ENCODE measurements at regions not wholly inside any gene's neighbourhood (a gene's known extent, or its start where the extent isn't known, plus 50 kb on each side); places are given as distances from the start of the nearest gene placed in this dataset.

DNA sequence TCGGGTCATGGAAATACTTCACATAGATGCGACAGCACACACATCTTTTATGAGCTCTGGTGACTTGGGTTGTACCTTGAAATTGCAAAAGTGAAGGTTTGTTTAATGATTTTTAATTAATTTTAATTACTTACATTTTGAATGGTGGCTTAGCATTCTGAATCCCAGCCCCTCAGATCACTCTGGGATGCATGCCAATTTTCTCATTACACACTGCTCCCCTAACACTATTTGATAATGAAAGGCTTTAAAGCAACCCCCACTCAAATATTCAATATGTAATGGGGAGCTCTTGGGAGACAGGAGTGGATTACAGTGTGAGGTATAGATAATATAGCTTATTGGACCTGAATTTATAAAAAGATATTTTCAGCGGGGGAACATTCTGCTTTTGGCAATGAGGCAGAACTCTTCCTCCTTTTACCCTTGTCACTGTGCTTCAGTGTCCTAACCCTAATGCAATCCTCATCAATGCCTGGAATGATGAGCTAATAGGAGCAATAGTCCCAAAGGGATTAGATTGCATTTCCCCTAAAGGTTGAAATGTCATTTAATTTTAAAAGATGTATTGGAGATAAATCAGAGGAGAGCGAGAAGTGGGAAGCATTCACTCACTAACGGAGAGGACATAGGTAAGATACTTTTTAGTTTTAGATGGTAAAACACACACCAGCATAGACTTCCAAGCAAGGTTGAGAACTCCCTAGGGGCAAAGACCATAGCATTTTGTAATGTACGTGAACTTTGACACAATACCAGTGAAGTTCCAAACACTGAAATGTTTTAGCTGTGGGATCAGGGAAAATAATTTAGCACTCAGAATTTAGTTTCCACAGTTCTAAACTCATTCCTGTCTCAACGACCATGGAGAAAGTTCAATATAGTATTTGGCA, 384.1 kb upstream of the PLXNA2 start:
- Histone ChIP-seq H3K27ac (no peak overlapping the region), H3K27me3 (replicated peaks; ENCODE audit: insufficient read depth) (no peaks in the 10 kb centered on the region), H3K36me3 (no peaks in the 10 kb centered on the region), H3K4me1 (ENCODE audit: control insufficient read depth in 1 of 2, low read depth in 2 of 2) (no peaks in the 10 kb centered on the region), H3K4me3 (no peak overlapping the region), H3K9me3 (no peaks in the 10 kb centered on the region)
- no peak for ATAC-seq (ENCODE audit: insufficient number of reproducible peaks, low FRiP score, low read depth)
- TF ChIP-seq, protein P1, sequence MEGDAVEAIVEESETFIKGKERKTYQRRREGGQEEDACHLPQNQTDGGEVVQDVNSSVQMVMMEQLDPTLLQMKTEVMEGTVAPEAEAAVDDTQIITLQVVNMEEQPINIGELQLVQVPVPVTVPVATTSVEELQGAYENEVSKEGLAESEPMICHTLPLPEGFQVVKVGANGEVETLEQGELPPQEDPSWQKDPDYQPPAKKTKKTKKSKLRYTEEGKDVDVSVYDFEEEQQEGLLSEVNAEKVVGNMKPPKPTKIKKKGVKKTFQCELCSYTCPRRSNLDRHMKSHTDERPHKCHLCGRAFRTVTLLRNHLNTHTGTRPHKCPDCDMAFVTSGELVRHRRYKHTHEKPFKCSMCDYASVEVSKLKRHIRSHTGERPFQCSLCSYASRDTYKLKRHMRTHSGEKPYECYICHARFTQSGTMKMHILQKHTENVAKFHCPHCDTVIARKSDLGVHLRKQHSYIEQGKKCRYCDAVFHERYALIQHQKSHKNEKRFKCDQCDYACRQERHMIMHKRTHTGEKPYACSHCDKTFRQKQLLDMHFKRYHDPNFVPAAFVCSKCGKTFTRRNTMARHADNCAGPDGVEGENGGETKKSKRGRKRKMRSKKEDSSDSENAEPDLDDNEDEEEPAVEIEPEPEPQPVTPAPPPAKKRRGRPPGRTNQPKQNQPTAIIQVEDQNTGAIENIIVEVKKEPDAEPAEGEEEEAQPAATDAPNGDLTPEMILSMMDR (IDR thresholded peaks at IDR 0.05), result no peak
- DNase-seq (ENCODE audit: low spot score), result no peak

DNA sequence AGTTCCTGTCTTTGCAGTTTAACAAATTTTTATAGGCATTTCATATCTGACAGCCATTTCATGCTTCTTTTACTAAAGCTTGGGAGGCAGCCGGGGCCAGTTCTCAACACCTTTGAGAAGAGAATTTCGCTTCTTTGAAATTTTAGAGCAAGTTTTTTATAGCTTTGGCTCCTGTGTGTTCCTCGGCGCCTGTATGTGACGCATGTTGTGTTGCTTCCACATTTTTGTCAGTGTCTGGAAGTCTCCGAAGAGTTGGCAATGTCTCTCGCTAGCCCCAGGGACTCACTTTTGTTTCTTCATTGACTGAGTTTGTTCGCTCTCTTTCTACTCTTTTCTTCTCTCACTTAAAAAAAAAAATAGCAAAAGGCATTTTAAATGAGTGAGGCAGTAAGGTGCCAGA, 386.9 kb upstream of the PLXNA2 start:
- H3K27ac ChIP-seq, result no peak overlapping the region
- H3K4me3 ChIP-seq, result no peak overlapping the region
- TF ChIP-seq, protein P1 (IDR thresholded peaks at IDR 0.05), result no peak

DNA sequence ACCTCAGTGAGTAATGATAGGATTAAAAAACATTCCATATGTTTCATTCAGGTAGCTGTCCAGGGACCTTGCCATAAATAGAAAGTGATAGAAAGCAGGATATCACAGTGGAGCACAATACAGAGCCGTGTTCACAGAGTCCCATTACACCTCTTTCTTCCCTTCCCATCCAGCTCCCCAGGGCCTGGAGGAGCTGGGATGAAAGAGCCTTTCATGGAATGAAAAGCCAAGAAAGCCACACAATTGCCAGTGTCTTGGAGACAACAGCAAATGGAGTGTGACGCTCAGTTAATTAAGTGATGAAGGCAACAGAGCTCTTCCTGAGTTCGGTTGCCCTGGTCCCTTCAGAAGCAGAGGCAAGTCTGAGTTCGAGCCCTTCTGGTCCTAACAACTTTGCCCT, 387.3 kb upstream of the PLXNA2 start:
- no peak for ATAC-seq (ENCODE audit: insufficient number of reproducible peaks, low FRiP score, low read depth)
- no peak overlapping the region for H3K27ac ChIP-seq

More for the DNA sequence above, 386.9 kb upstream of the PLXNA2 start:
- Histone ChIP-seq H3K27me3 (replicated peaks; ENCODE audit: insufficient read depth) (no peaks in the 10 kb centered on the region), H3K9me3 (no peaks in the 10 kb centered on the region), H3K4me1 (ENCODE audit: control insufficient read depth in 1 of 2, low read depth in 2 of 2) (no peaks in the 10 kb centered on the region), H3K36me3 (no peaks in the 10 kb centered on the region)
- ATAC-seq (ENCODE audit: insufficient number of reproducible peaks, low FRiP score, low read depth) (no peak), DNase-seq (ENCODE audit: low spot score) (no peak)

DNA sequence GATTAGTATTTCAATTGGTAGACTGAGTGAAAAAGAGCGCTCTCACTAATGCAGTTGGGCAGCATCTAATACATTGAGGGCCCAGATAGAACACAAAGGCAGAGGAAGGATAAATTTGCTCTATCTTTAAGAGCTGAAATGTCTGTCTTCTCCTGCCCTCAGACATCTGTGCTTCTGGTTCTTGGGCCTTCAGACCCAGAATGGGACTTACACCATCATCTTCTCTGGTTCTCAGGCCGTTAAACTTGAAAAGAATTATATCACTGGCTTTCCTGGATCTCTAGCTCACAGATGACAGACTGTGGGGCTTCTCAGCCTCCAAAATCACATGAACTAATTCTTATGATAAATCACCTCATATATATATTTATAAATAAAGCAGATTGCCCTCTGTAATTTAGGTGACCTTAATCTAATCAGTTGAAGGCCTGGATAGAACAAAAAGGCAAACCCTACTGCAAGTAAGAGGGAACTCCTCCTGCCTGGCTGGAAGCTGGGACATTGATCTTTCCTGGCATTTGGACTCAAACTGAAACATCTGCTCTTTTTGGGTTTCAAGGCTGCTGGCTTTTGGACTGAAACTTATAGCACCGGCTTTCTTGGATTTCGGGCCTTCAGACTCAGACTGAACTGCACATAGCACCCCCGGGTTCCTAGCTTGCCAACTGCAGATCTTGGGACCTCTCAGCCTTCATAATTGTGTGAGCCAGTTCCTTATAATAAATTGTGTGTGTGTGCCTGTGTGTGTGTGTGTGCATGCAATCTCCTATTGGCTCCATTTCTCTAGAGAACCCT, 390.4 kb upstream of the PLXNA2 start:
- TF ChIP-seq, protein P1 (IDR thresholded peaks at IDR 0.05), result no peak
- Histone ChIP-seq H3K27ac (no peak overlapping the region), H3K27me3 (replicated peaks; ENCODE audit: insufficient read depth) (no peaks in the 10 kb centered on the region), H3K36me3 (no peaks in the 10 kb centered on the region), H3K4me1 (ENCODE audit: control insufficient read depth in 1 of 2, low read depth in 2 of 2) (no peaks in the 10 kb centered on the region), H3K4me3 (no peak overlapping the region), H3K9me3 (no peaks in the 10 kb centered on the region)
- DNase-seq (ENCODE audit: low spot score) (no peak), ATAC-seq (ENCODE audit: insufficient number of reproducible peaks, low FRiP score, low read depth) (no peak)

More for the DNA sequence above, 387.3 kb upstream of the PLXNA2 start:
- no peak for DNase-seq (ENCODE audit: low spot score)
- Histone ChIP-seq H3K4me3 (no peak overlapping the region), H3K4me1 (ENCODE audit: control insufficient read depth in 1 of 2, low read depth in 2 of 2) (no peaks in the 10 kb centered on the region), H3K36me3 (no peaks in the 10 kb centered on the region), H3K9me3 (no peaks in the 10 kb centered on the region), H3K27me3 (replicated peaks; ENCODE audit: insufficient read depth) (no peaks in the 10 kb centered on the region)
- TF ChIP-seq, protein P1 (IDR thresholded peaks at IDR 0.05), result no peak

DNA sequence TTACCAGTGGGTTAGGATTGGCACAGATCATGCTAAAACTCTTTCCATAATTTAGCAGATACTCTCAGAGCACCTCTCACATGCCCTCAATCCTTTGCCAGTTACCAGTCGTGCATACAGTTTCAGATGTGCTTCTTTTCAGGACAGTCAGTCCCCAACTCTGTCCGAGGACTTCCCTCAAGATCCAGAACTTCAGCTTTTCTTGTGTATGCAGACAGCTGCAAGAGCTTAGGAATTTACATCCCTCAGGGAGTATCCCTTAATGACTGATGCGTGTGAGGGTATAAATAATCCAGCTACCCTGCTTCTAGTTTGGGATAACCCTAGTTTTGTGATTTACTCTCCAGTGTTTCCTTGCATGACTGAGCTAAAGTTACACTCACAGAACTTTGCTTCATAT, 393.0 kb upstream of the PLXNA2 start:
- Histone ChIP-seq H3K4me1 (ENCODE audit: control insufficient read depth in 1 of 2, low read depth in 2 of 2) (no peaks in the 10 kb centered on the region), H3K9me3 (no peaks in the 10 kb centered on the region), H3K27ac (no peak overlapping the region), H3K27me3 (replicated peaks; ENCODE audit: insufficient read depth) (no peaks in the 10 kb centered on the region), H3K4me3 (no peak overlapping the region), H3K36me3 (no peaks in the 10 kb centered on the region)
- DNase-seq (ENCODE audit: low spot score), result no peak
- TF ChIP-seq, protein P1 (IDR thresholded peaks at IDR 0.05), result no peak
- no peak for ATAC-seq (ENCODE audit: insufficient number of reproducible peaks, low FRiP score, low read depth)

Data from thoracic aorta (tissue), 2 donors.